IMR-90 (cell line): ENCODE measurements at regions not wholly inside any gene's neighbourhood (a gene's known extent, or its start where the extent isn't known, plus 50 kb on each side); places are given as distances from the start of the nearest gene placed in this dataset.

Experiments used
- ATAC-seq: fragments of 200-7000 bp; cut with Tn5 transposase; 2 replicates; pipeline ENCODE4 v1.9.1; 2020; ENCODE audit warnings: low read depth, mild to moderate bottlenecking, moderate library complexity
- BruUV-seq: library from RNA; stranded (reverse); fragments of 400-500 nt; replicated peaks from 2 replicates; lab custom pipeline; 2021; lab: Mats Ljungman, UMichigan
- CTCF ChIA-PET: fragments of 300-600 bp; formaldehyde crosslinking; extraction: SDS; loops from one replicate; lab custom pipeline; 2021; ENCODE audit warnings: antibody characterized with exemption; lab: Yijun Ruan, JAX
- POLR2A ChIA-PET: fragments of 300-600 bp; sonication (Branson Sonifier 250); formaldehyde crosslinking; loops from one replicate; lab custom pipeline; 2022; ENCODE audit warnings: antibody characterized with exemption; ENCODE audit not compliant: unreplicated experiment; lab: Charles Lee
- DNase-seq: peaks from one replicate; pipeline ENCODE4 v3.0.0; 2013
- H2AFZ ChIP-seq: replicated peaks from 2 replicates; pipeline ENCODE3; 2013; ENCODE audit warnings: low read length, mild to moderate bottlenecking; ENCODE audit not compliant: poor library complexity
- H2AK5ac ChIP-seq: 2 replicates; pipeline ENCODE4 v1.6.1; 2013; ENCODE audit warnings: low read depth, low read length, inconsistent platforms
- H2AK9ac ChIP-seq: replicated peaks from 2 replicates; pipeline ENCODE3; 2013; ENCODE audit warnings: mild to moderate bottlenecking, low read depth, low read length, moderate library complexity; ENCODE audit not compliant: poor library complexity
- H2BK120ac ChIP-seq: 2 replicates; pipeline ENCODE4 v1.6.1; 2013; ENCODE audit warnings: low read depth, low read length, inconsistent platforms
- H2BK15ac ChIP-seq: 3 replicates; pipeline ENCODE4 v1.6.1; 2013; ENCODE audit warnings: low read depth, low read length, inconsistent platforms
- H2BK20ac ChIP-seq: 2 replicates; pipeline ENCODE4 v1.6.1; 2013; ENCODE audit warnings: low read depth, mild to moderate bottlenecking, inconsistent platforms, low read length, moderate library complexity
- H2BK5ac ChIP-seq: 2 replicates; pipeline ENCODE4 v1.6.1; 2013; ENCODE audit warnings: mild to moderate bottlenecking, low read depth, low read length, inconsistent platforms; ENCODE audit not compliant: poor library complexity, severe bottlenecking
- H3K14ac ChIP-seq: replicated peaks from 2 replicates; pipeline ENCODE4 v1.6.1; 2013; ENCODE audit warnings: low read depth, low read length, inconsistent platforms
- H3K18ac ChIP-seq: 2 replicates; pipeline ENCODE4 v1.6.1; 2013; ENCODE audit warnings: low read depth, low read length, control low read depth
- H3K23ac ChIP-seq: 2 replicates; pipeline ENCODE4 v1.6.1; 2013; ENCODE audit warnings: low read depth, low read length, inconsistent platforms
- H3K27ac ChIP-seq: 2 replicates; pipeline ENCODE4 v1.5.1; 2013; ENCODE audit warnings: mild to moderate bottlenecking, control low read depth, low read length; ENCODE audit not compliant: insufficient read depth
- H3K27me3 ChIP-seq: 2 replicates; pipeline ENCODE4 v1.6.1; 2013; ENCODE audit warnings: low read length; ENCODE audit not compliant: control insufficient read depth, insufficient read depth
- H3K36me3 ChIP-seq: 2 replicates; pipeline ENCODE4 v1.6.1; 2013; ENCODE audit warnings: low read length, mixed read lengths; ENCODE audit not compliant: control insufficient read depth, insufficient read depth
- H3K4ac ChIP-seq: 2 replicates; pipeline ENCODE4 v1.6.1; 2013; ENCODE audit warnings: low read depth, low read length, inconsistent platforms
- H3K4me1 ChIP-seq: 2 replicates; pipeline ENCODE4 v1.6.1; 2013; ENCODE audit warnings: low read length, mixed read lengths; ENCODE audit not compliant: control insufficient read depth, insufficient read depth
- H3K4me2 ChIP-seq: 2 replicates; pipeline ENCODE4 v1.6.1; 2013; ENCODE audit warnings: low read depth, mild to moderate bottlenecking, control low read depth, low read length, moderate library complexity
- H3K4me3 ChIP-seq: 2 replicates; pipeline ENCODE4 v1.5.1; 2013; ENCODE audit warnings: low read depth, mild to moderate bottlenecking, control low read depth, low read length, moderate library complexity; ENCODE audit not compliant: insufficient read depth
- H3K56ac ChIP-seq: 2 replicates; pipeline ENCODE4 v1.6.1; 2013; ENCODE audit warnings: low read length, inconsistent platforms; ENCODE audit not compliant: insufficient read depth; ENCODE audit errors: extremely low read depth
- H3K79me1 ChIP-seq, 2 experiments: 2 replicates each; pipeline ENCODE4 v1.6.1; 2013; ENCODE audit warnings: low read length in 2 of 2, inconsistent platforms in 1 of 2, low read depth in 1 of 2
- H3K9ac ChIP-seq: 2 replicates; pipeline ENCODE4 v1.6.1; 2013; ENCODE audit warnings: low read depth, low read length, control low read depth
- H3K9me1 ChIP-seq: 2 replicates; pipeline ENCODE4 v1.6.1; 2013; ENCODE audit warnings: low read length, inconsistent platforms; ENCODE audit not compliant: insufficient read depth
- H3K9me3 ChIP-seq: 2 replicates; pipeline ENCODE4 v1.6.1; 2013; ENCODE audit warnings: low read length; ENCODE audit not compliant: control insufficient read depth, insufficient read depth
- H4K20me1 ChIP-seq: 2 replicates; pipeline ENCODE4 v1.6.1; 2013; ENCODE audit warnings: low read length, inconsistent platforms; ENCODE audit not compliant: insufficient read depth
- H4K5ac ChIP-seq: 2 replicates; pipeline ENCODE4 v1.6.1; 2013; ENCODE audit warnings: mild to moderate bottlenecking, low read depth, low read length, control low read depth
- H4K8ac ChIP-seq, 2 experiments: 2 replicates each; pipeline ENCODE4 v1.6.1; 2013; ENCODE audit warnings: low read depth in 2 of 2, low read length in 2 of 2, control low read depth in 1 of 2, inconsistent platforms in 1 of 2
- H4K91ac ChIP-seq: 2 replicates; pipeline ENCODE4 v1.6.1; 2013; ENCODE audit warnings: low read depth, low read length, inconsistent platforms; ENCODE audit not compliant: insufficient read depth
- CTCF ChIP-seq: conservative IDR thresholded peaks from 2 replicates; pipeline ENCODE4 v1.5.1; 2012; ENCODE audit warnings: mild to moderate bottlenecking, low read depth, low read length, improper control_type of control experiment
- WGBS, 2 experiments: methylation state at CpG; one replicate each; pipeline versions ENCODE4 v1.1.5 to v1.1.7; 2013; ENCODE audit warnings: missing lambda C conversion rate in 2 of 2; ENCODE audit not compliant: insufficient read length in 1 of 2; ENCODE audit errors: extremely low coverage in 2 of 2; 5-methylcytosine and 5-hydroxymethylcytosine counted together
- dilution Hi-C: fragments of 300-500 bp; cut with HindIII; formaldehyde crosslinking; loops from one replicate; pipeline ENCODE4 v1.14.3; 2018; ENCODE audit warnings: low sequenced_read_pairs; ENCODE audit not compliant: unreplicated experiment
- in situ Hi-C: fragments of 300-500 bp; cut with MboI; formaldehyde crosslinking; loops from 3 replicates; pipeline ENCODE4 v1.14.3; 2019; ENCODE audit warnings: low sequenced_read_pairs, inconsistent platforms, mixed read lengths
- intact Hi-C: fragments of 100-400 bp; cut with micrococcal nuclease; formaldehyde crosslinking; loops from 2 replicates; pipeline ENCODE4 v1.10.0; 2022

GRCh38 chr9:117496307-117496706, 81.5 kb upstream of the ASTN2 start:
- DNase-seq (no peak), ATAC-seq (no peak)
- Histone ChIP-seq H4K91ac (no peak overlapping the region), H3K4me1 (no peaks in the 10 kb centered on the region), H3K27me3 (no peaks in the 10 kb centered on the region), H2BK20ac (no peak overlapping the region), H3K4me2 (no peak overlapping the region), H3K4me3 (no peak overlapping the region), H4K5ac (no peak overlapping the region), H3K23ac (no peak overlapping the region), H2AK5ac (no peak overlapping the region), H3K9me3 (peaks cover 5% of the 10 kb centered on the region; the same call in 1 of the 2 replicates), H4K20me1 (no peaks in the 10 kb centered on the region), H3K9me1 (no peaks in the 10 kb centered on the region), H2BK120ac (no peak overlapping the region), H4K8ac (no peak overlapping the region), H3K18ac (no peak overlapping the region), H2BK15ac (no peak overlapping the region), H3K27ac (no peak overlapping the region), H3K56ac (no peak overlapping the region), H3K4ac (no peak overlapping the region), H2AK9ac (no peak overlapping the region), H3K14ac (no peak overlapping the region), H2BK5ac (no peak overlapping the region), H3K36me3 (no peaks in the 10 kb centered on the region), H2AFZ (no peak overlapping the region), H3K79me1 (no peaks in the 10 kb centered on the region), H3K9ac (no peak overlapping the region)
- in situ Hi-C loops (no loop called here), intact Hi-C loops (no loop called here), dilution Hi-C loops (no loop called here)
- ChIA-PET CTCF (no interaction called here), POLR2A (no interaction called here)
- no peak for TF ChIP-seq CTCF
- 30% methylated on average over 2 of the region's 2 CpGs; no CpG with 5 or more reads in 1 of the 2 experiments for WGBS, 2 experiments
- BruUV-seq, result no TSS peak
